DND-41 (cell line): ENCODE measurements at regions not wholly inside any gene's neighbourhood (a gene's known extent, or its start where the extent isn't known, plus 50 kb on each side); places are given as distances from the start of the nearest gene placed in this dataset.

ENCODE experiments used
- CTCF ChIP-seq: IDR thresholded peaks from 2 replicates; pipeline ENCODE4 v1.5.1; 2012; ENCODE audit warnings: borderline replicate concordance, low read length, moderate library complexity, mild to moderate bottlenecking; ENCODE audit not compliant: poor library complexity, severe bottlenecking; ENCODE audit errors: extremely low read depth
- EZH2 ChIP-seq: IDR thresholded peaks from 3 replicates; pipeline ENCODE4 v1.6.1; 2012; ENCODE audit warnings: borderline replicate concordance, low read depth, mild to moderate bottlenecking, moderate library complexity, low read length, inconsistent platforms; ENCODE audit not compliant: severe bottlenecking

GRCh38 chr4:151942971-151943370 lies 182.2 kb upstream of the GATB start:
- TF ChIP-seq CTCF (no peak), EZH2 (no peak)
